ENCODE measurements at regions not wholly inside any gene's neighbourhood (a gene's known extent, or its start where the extent isn't known, plus 50 kb on each side); places are given as distances from the start of the nearest gene placed in this dataset.
"Not testable (repeated sequence)": the region's sequence is repeated elsewhere in the genome, so short reads cannot be mapped to it uniquely, and the experiment has no call there.

DNA sequence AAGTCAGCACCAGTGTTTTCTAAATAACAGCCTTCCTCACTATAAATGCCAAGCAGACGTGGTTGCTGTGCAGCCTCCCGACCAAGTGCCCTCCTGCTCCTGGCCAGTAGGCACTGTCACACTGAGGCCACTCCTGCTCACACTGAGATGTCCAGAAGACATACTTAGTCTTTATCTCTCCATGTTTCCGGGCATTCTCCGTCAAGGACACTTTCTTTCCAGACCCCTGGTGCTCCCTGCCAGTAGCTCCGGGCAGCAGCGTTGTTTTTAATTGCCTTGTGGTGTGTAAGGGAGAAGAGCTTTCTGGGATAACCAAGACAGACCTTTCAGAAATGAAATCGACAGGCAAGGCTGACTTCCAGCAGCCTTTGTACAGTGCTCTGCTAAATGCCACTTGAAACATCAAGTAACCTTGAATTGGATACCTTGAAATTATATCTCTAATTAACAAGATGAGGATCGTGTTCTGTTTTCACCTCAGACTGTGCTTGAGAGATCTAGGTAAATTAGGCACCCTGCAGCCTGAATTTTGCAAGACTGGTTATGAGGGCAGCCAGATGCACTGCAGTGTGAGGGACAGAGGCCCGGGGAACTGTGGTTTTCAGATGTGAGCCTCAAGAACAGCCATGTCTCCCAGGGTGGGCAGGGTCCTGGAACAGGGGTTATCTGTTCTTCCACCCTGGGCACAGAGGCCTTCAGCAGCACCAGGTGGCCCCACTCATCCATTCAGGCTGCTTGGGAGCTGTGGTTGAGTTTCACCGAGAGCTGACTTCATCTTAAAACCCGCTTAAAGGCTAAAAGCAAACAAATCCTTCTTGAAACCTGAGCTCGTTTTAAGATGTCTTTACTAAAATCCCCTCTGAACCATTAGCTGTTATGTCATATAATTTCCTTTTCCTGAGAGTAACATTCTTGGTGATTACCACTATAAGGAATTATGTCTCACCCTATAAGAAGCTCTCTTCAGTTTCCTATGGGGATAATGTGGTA lies 105.5 kb upstream of the IL12A start:
- Histone ChIP-seq H3K4me1 (peaks cover 93% of the 10 kb centered on the region), H3K4me3 (peak overlapping the region; percentile 7), H3K27ac (replicated peaks) (peak overlapping the region; percentile 76), H3K9me3 (replicated peaks) (no peaks in the 10 kb centered on the region), H3K36me3 (peaks cover 12% of the 10 kb centered on the region), H3K27me3 (ENCODE audit: low read depth) (no peaks in the 10 kb centered on the region)
- TF ChIP-seq, protein P1, sequence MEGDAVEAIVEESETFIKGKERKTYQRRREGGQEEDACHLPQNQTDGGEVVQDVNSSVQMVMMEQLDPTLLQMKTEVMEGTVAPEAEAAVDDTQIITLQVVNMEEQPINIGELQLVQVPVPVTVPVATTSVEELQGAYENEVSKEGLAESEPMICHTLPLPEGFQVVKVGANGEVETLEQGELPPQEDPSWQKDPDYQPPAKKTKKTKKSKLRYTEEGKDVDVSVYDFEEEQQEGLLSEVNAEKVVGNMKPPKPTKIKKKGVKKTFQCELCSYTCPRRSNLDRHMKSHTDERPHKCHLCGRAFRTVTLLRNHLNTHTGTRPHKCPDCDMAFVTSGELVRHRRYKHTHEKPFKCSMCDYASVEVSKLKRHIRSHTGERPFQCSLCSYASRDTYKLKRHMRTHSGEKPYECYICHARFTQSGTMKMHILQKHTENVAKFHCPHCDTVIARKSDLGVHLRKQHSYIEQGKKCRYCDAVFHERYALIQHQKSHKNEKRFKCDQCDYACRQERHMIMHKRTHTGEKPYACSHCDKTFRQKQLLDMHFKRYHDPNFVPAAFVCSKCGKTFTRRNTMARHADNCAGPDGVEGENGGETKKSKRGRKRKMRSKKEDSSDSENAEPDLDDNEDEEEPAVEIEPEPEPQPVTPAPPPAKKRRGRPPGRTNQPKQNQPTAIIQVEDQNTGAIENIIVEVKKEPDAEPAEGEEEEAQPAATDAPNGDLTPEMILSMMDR (IDR thresholded peaks at IDR 0.05; ENCODE audit: borderline replicate concordance) = no peak
- no peak for DNase-seq
- intact Hi-C loops (cut with micrococcal nuclease) = loop anchor here (10.0 kb wide), 1 partner anchor 48 kb away; the partner anchor contains the start of gene SCHIP1

DNA sequence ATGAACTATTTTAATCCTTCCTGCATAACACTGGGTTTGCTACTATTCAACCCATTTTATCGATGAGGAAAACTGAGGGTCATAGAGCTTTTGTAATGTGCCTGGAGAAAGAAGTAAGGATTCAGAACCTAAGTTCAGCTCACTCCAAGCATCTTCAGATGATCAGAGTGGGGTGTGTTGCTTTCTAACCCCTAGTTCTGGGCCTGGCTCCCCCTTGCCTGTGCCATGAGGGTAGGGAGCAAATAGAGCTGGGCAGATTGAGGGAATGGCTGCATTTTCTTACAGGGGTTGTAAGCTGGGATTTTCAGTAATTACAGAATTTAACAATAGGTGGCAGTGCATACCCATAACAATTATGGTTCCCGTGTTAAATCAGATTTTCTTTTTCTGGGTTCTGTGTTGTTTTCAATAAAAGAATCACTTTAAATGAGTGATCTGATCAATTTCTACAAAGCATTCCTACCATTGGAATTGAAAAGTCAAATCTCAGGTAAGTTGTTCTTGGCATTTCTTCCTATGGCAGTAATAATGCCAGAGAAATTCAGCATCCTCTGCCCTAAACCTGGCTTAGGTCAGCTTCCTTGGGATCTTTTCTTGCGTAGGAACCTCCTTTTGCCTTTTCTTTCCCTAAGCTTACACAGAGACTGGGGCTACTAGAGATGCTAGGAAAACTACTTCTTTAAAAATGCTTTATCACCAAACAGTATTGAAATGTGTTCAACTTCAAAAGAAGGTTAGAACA lies 103.8 kb upstream of the IL12A start:
- Histone ChIP-seq H3K36me3 (peaks cover 27% of the 10 kb centered on the region), H3K27ac (replicated peaks) (peak overlapping the region; percentile 29), H3K4me3 (no peak overlapping the region), H3K4me1 (peaks cover 82% of the 10 kb centered on the region), H3K9me3 (replicated peaks) (no peaks in the 10 kb centered on the region), H3K27me3 (ENCODE audit: low read depth) (no peaks in the 10 kb centered on the region)
- TF ChIP-seq, protein P1 (IDR thresholded peaks at IDR 0.05; ENCODE audit: borderline replicate concordance) = peak; percentile 70
- intact Hi-C loops (cut with micrococcal nuclease) = loop anchor here (5.0 to 10.0 kb wide), 2 partner anchors 50 to 117 kb away; partner anchors contain the start of gene SCHIP1
- DNase-seq = no peak

DNA sequence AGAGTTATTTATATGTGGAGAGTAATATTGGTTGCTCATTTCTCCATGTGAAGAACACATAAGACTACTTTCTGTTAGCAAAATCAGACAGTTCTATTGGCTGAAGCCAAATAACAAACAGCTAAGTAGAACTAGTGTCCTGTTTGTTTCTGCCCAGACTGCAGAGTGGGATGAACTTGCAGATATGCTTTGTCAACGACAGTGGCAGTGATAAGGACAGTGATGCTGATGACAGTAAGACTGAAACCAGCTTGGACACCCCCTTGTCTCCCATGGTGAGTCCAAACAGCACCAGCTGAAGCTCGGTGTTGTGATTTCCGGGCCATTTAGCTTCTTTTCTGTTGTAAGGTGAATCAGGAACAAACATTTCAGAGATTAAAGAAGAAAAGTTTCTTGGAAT lies 102.6 kb upstream of the IL12A start:
- intact Hi-C loops (cut with micrococcal nuclease) = loop anchor here (5.0 to 10.0 kb wide), 2 partner anchors 51 to 116 kb away; partner anchors contain the start of gene SCHIP1
- peaks cover 80% of the 10 kb centered on the region for H3K4me1 ChIP-seq

DNA sequence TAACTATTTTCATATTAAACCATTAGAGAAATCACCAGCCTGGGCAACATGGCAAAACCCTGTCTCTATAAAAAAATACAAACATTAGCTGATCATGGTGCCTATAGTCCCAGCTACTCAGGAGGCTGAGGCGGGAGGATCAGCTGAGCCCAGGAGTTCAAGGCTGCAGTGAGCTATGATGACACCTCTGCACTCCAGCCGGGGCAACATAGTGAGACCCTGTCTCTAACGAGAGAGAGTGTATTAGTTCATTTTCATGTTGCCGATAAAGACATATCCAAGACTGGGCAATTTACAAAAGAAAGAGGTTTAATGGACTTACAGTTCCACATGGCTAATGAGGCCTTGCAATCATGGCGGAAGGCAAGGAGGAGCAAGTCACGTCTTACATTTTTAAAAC lies 102.1 kb upstream of the IL12A start:
- not testable (repeated sequence) for H3K4me3 ChIP-seq; H3K27me3 ChIP-seq (ENCODE audit: low read depth); DNase-seq; H3K9me3 ChIP-seq (replicated peaks)
- intact Hi-C loops (cut with micrococcal nuclease) = loop anchor here (5.0 to 10.0 kb wide), 2 partner anchors 52 to 116 kb away; partner anchors contain the start of gene SCHIP1
- H3K36me3 ChIP-seq = peaks cover 27% of the 10 kb centered on the region
- H3K27ac ChIP-seq (replicated peaks) = peak overlapping the region; percentile 29
- H3K4me1 ChIP-seq = peaks cover 80% of the 10 kb centered on the region

More for the DNA sequence above, 102.6 kb upstream of the IL12A start:
- peaks cover 27% of the 10 kb centered on the region for H3K36me3 ChIP-seq
- no peak for DNase-seq
- H3K27ac ChIP-seq (replicated peaks) = peak overlapping the region; percentile 29
- TF ChIP-seq, protein P1 (IDR thresholded peaks at IDR 0.05; ENCODE audit: borderline replicate concordance) = no peak
- H3K4me3 ChIP-seq = no peak overlapping the region
- H3K9me3 ChIP-seq (replicated peaks) = no peaks in the 10 kb centered on the region
- H3K27me3 ChIP-seq (ENCODE audit: low read depth) = no peaks in the 10 kb centered on the region

DNA sequence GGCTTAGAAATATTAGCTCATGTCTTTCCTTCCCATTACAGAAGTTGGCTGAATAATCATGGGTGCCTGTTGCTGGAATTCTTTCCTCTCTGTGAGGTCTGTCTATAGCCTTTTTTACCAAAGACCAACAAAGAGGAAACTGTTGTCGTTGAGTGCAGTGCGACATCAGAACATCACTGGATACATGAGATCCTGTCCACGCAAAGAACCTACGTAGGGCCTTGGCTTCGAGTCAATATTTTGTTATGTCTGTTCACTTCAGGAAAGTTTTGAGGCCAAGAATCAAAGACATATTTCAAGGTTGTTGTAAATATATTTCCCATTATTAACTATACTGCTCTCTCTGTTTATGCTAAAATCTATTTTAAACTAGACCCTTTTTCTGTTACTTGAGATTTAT lies 101.5 kb upstream of the IL12A start:
- no peaks in the 10 kb centered on the region for H3K9me3 ChIP-seq (replicated peaks)
- H3K27ac ChIP-seq (replicated peaks) = peak overlapping the region; percentile 29
- H3K4me1 ChIP-seq = peaks cover 80% of the 10 kb centered on the region
- H3K27me3 ChIP-seq (ENCODE audit: low read depth) = no peaks in the 10 kb centered on the region
- H3K4me3 ChIP-seq = no peak overlapping the region
- DNase-seq = no peak
- TF ChIP-seq, protein P1 (IDR thresholded peaks at IDR 0.05; ENCODE audit: borderline replicate concordance) = no peak
- intact Hi-C loops (cut with micrococcal nuclease) = loop anchor here (5.0 to 10.0 kb wide), 2 partner anchors 52 to 115 kb away; partner anchors contain the start of gene SCHIP1
- peaks cover 27% of the 10 kb centered on the region for H3K36me3 ChIP-seq
